GM18502 (cell line): ENCODE measurements at regions not wholly inside any gene's neighbourhood (a gene's known extent, or its start where the extent isn't known, plus 50 kb on each side); places are given as distances from the start of the nearest gene placed in this dataset.

Experiments
- ATAC-seq: cut with Tn5 transposase; IDR thresholded peaks from one replicate; pipeline ENCODE4 v1.9.1; 2021; ENCODE audit warnings: mild to moderate bottlenecking; ENCODE audit not compliant: unreplicated experiment, poor library complexity

- no peak for ATAC-seq
These were observed 53.2 kb upstream of the RAB3GAP2 start for GRCh38 chr1:220325306-220325995.

- no peak for ATAC-seq
These were observed 51.5 kb upstream of the RAB3GAP2 start for GRCh38 chr1:220323717-220324116.

- ATAC-seq = no peak
These were observed 50.3 kb upstream of the RAB3GAP2 start for GRCh38 chr1:220322570-220322969.
